Ascending aorta (tissue), 2 donors: ENCODE measurements at regions not wholly inside any gene's neighbourhood (a gene's known extent, or its start where the extent isn't known, plus 50 kb on each side); places are given as distances from the start of the nearest gene placed in this dataset.

ENCODE experiments used
- DNase-seq, 2 donors: peaks; one replicate each; pipeline ENCODE4 v3.0.0-alpha.2; 2019; ENCODE audit warnings: low spot score in 2 of 2
- H3K27ac ChIP-seq, 2 donors: fragments of 200-600 bp; sonication (generic); one replicate each; pipeline ENCODE4 v1.5.1; 2016 to 2017; ENCODE audit warnings: mild to moderate bottlenecking in 1 of 2
- H3K27me3 ChIP-seq: fragments of 200-600 bp; sonication (generic); one replicate; pipeline ENCODE4 v1.5.1; 2017
- H3K36me3 ChIP-seq, 2 donors: fragments of 200-600 bp; sonication (generic); one replicate each; pipeline ENCODE4 v1.5.1; 2016
- H3K4me1 ChIP-seq, 2 donors: fragments of 200-600 bp; sonication (generic); one replicate each; pipeline ENCODE4 v1.5.1; 2016 to 2017; ENCODE audit warnings: mild to moderate bottlenecking in 1 of 2
- H3K4me3 ChIP-seq, 2 donors: fragments of 200-600 bp; sonication (generic); one replicate each; pipeline ENCODE4 v1.5.1; 2016 to 2017; ENCODE audit warnings: mild to moderate bottlenecking in 1 of 2
- H3K9me3 ChIP-seq, 2 donors: fragments of 200-600 bp; sonication (generic); one replicate each; pipeline ENCODE4 v1.5.1; 2016
- intact Hi-C: fragments of 100-400 bp; cut with DNase I; formaldehyde crosslinking; loops from one replicate; pipeline ENCODE4 v1.15.1; 2023
- TF ChIP-seq, protein P1 (sequence below), 3 experiments: fragments of 200-600 bp in 2 of 3; fragments of 450-650 bp in 1 of 3; sonication (generic) in 2 of 3; IDR thresholded peaks; one replicate each; pipeline ENCODE4 v1.5.1; 2016 to 2019; ENCODE audit warnings: antibody characterized with exemption in 3 of 3, mild to moderate bottlenecking in 1 of 3, moderate library complexity in 1 of 3

GRCh38 chr18:68283834-68284233 lies 431.1 kb downstream of the TMX3 start:
- H3K4me3 ChIP-seq = no peak overlapping the region
- H3K36me3 ChIP-seq = no peaks in the 10 kb centered on the region
- H3K9me3 ChIP-seq = no peaks in the 10 kb centered on the region
- no peaks in the 10 kb centered on the region for H3K4me1 ChIP-seq
- DNase-seq = no peak
- intact Hi-C loops = no loop called here
- TF ChIP-seq, protein P1, sequence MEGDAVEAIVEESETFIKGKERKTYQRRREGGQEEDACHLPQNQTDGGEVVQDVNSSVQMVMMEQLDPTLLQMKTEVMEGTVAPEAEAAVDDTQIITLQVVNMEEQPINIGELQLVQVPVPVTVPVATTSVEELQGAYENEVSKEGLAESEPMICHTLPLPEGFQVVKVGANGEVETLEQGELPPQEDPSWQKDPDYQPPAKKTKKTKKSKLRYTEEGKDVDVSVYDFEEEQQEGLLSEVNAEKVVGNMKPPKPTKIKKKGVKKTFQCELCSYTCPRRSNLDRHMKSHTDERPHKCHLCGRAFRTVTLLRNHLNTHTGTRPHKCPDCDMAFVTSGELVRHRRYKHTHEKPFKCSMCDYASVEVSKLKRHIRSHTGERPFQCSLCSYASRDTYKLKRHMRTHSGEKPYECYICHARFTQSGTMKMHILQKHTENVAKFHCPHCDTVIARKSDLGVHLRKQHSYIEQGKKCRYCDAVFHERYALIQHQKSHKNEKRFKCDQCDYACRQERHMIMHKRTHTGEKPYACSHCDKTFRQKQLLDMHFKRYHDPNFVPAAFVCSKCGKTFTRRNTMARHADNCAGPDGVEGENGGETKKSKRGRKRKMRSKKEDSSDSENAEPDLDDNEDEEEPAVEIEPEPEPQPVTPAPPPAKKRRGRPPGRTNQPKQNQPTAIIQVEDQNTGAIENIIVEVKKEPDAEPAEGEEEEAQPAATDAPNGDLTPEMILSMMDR (IDR thresholded peaks at IDR 0.05) = no peak
- no peaks in the 10 kb centered on the region for H3K27me3 ChIP-seq
- H3K27ac ChIP-seq = no peak overlapping the region

GRCh38 chr18:68282232-68282631 lies 432.7 kb downstream of the TMX3 start:
- Histone ChIP-seq H3K27ac (no peak overlapping the region), H3K36me3 (no peaks in the 10 kb centered on the region), H3K4me1 (no peaks in the 10 kb centered on the region), H3K4me3 (no peak overlapping the region), H3K9me3 (no peaks in the 10 kb centered on the region), H3K27me3 (no peaks in the 10 kb centered on the region)
- TF ChIP-seq, protein P1 (IDR thresholded peaks at IDR 0.05) = no peak
- intact Hi-C loops = no loop called here
- DNase-seq = no peak

DNA sequence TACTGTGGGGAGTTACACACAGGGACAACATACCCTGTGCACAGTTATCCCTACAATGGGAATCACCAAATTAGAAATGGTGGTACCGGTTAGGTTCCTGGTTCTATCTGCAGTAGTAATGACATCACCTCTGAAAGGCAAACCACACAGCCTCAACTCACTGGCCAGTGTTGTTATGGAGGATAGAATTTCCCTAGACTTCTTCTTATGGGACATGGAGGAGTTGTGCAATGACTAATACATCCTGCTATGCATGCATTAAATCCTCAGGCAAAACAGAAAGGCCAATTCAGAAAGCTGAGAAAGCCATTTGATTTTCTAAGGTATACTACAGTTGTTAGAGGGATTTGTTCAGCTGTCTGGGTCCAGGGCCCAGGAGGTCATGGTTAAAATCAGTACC lies 439.3 kb downstream of the TMX3 start:
- no peak for DNase-seq
- no peaks in the 10 kb centered on the region for H3K27me3 ChIP-seq
- H3K4me3 ChIP-seq = no peak overlapping the region
- no peaks in the 10 kb centered on the region for H3K9me3 ChIP-seq
- no peak overlapping the region for H3K27ac ChIP-seq
- intact Hi-C loops = no loop called here
- no peaks in the 10 kb centered on the region for H3K4me1 ChIP-seq
- TF ChIP-seq, protein P1 (IDR thresholded peaks at IDR 0.05) = no peak
- H3K36me3 ChIP-seq = no peaks in the 10 kb centered on the region

DNA sequence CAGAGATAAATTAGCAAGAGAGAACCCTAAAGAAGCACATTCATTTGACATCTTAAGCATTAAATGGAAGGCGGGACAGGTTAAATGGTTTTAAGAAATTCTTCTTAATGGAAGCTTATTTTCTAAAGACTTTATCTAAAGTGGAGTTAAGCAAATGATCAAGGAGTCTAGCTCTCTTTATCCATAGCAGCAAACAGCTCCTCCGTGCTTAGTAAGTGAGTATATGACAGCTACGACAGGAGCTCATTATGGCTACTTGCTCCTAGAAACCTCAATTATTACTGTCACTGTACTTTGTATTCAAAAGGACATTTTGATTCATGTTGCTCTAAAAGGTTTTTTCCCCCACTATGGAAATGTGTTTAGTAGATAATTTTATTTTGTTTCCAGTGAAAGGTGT lies 444.9 kb downstream of the TMX3 start:
- TF ChIP-seq, protein P1 (IDR thresholded peaks at IDR 0.05) = no peak
- no peak overlapping the region for H3K27ac ChIP-seq
- intact Hi-C loops = no loop called here

DNA sequence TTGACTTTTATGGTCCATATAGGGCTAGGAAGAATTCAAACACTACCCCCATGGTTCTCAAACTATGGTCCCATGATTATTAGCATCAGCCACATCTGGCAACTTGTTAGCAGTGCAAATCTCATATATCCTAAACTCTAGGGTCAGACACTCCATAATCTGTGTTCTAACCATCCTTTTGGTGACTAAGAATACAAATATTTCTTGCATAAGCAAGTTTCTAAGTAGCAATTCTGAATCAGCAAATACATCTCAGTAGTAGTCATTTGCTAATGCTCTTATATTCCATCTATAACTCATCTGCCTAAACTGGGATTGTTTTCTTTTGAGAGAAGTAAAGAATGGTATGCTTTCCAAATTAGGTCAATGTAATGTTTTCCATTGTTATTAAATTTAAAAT lies 447.3 kb downstream of the TMX3 start:
- Histone ChIP-seq H3K4me1 (no peaks in the 10 kb centered on the region), H3K4me3 (no peak overlapping the region), H3K36me3 (no peaks in the 10 kb centered on the region), H3K9me3 (no peaks in the 10 kb centered on the region), H3K27me3 (no peaks in the 10 kb centered on the region), H3K27ac (no peak overlapping the region)
- TF ChIP-seq, protein P1 (IDR thresholded peaks at IDR 0.05) = no peak
- no peak for DNase-seq
- intact Hi-C loops = no loop called here

More for the DNA sequence above, 444.9 kb downstream of the TMX3 start:
- no peaks in the 10 kb centered on the region for H3K27me3 ChIP-seq
- H3K4me1 ChIP-seq = no peaks in the 10 kb centered on the region
- no peaks in the 10 kb centered on the region for H3K9me3 ChIP-seq
- no peak overlapping the region for H3K4me3 ChIP-seq
- DNase-seq = no peak
- H3K36me3 ChIP-seq = no peaks in the 10 kb centered on the region

DNA sequence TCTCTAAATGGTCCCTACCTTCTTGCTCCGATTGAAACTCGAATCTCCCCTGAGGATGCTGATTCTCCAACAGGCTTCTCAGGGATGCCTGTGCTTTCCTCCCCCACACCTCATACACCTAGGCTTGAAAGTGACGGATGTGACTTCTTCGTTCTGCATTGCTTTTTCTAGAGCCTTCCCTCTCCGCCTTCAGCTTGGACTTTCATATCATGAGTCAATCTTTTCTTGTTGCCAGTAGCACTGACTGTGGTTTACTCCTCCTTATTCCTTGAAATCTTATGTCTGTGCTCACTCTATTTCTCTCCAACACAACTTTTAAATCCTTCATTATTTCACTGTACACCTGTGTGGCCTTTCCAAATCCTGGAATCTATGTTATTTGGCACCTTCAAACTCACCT lies 451.4 kb downstream of the TMX3 start:
- no peak for DNase-seq
- Histone ChIP-seq H3K36me3 (no peaks in the 10 kb centered on the region), H3K4me3 (no peak overlapping the region), H3K27me3 (no peaks in the 10 kb centered on the region), H3K9me3 (no peaks in the 10 kb centered on the region), H3K27ac (no peak overlapping the region), H3K4me1 (no peaks in the 10 kb centered on the region)
- intact Hi-C loops = no loop called here
- TF ChIP-seq, protein P1 (IDR thresholded peaks at IDR 0.05) = no peak
